SK-N-SH (cell line): ENCODE measurements at regions not wholly inside any gene's neighbourhood (a gene's known extent, or its start where the extent isn't known, plus 50 kb on each side); places are given as distances from the start of the nearest gene placed in this dataset.

Experiments used
- CTCF ChIA-PET: fragments of 300-600, 350-600 bp; formaldehyde crosslinking; extraction: SDS; loops from one replicate; lab custom pipeline; 2021; lab: Yijun Ruan, JAX
- POLR2A ChIA-PET: fragments of 350-600 bp; sonication (Branson Sonifier 250); formaldehyde crosslinking; extraction: SDS; loops from one replicate; lab custom pipeline; 2020; ENCODE audit warnings: antibody characterized with exemption, inconsistent platforms; lab: Yijun Ruan, JAX
- DNase-seq: peaks from one replicate; pipeline ENCODE4 v3.0.0; 2012
- H2AFZ ChIP-seq: fragments of 200-600 bp; sonication (generic); 2 replicates; pipeline ENCODE4 v1.8.1; 2016; ENCODE audit warnings: antibody characterized with exemption, mild to moderate bottlenecking, low read depth
- H3F3A ChIP-seq: fragments of 200-600 bp; sonication (generic); replicated peaks from 2 replicates; pipeline ENCODE3; 2016; ENCODE audit warnings: antibody characterized with exemption, mild to moderate bottlenecking; ENCODE audit not compliant: insufficient read depth
- H3K27ac ChIP-seq, 2 experiments: fragments of 200-500 bp in 1 of 2; fragments of 200-600 bp in 1 of 2; sonication (Bioruptor generic) in 1 of 2; sonication (generic), shearing (Covaris generic) in 1 of 2; 2 replicates each; pipeline versions ENCODE4 v1.5.1 to v1.6.1; 2014 to 2016; ENCODE audit warnings: low read depth in 2 of 2, inconsistent platforms in 1 of 2, low read length in 1 of 2, mild to moderate bottlenecking in 1 of 2, mixed read lengths in 1 of 2
- H3K27me3 ChIP-seq: fragments of 200-600 bp; sonication (generic), shearing (Covaris generic); 2 replicates; pipeline ENCODE4 v1.6.1; 2016; ENCODE audit warnings: mixed run types; ENCODE audit not compliant: insufficient read depth
- H3K36me3 ChIP-seq, 2 experiments: fragments of 200-500 bp in 1 of 2; fragments of 200-600 bp in 1 of 2; sonication (Bioruptor generic) in 1 of 2; sonication (generic) in 1 of 2; replicated peaks in 1 of 2; 2 replicates each; pipeline versions ENCODE3 to v1.5.1; 2014 to 2016; ENCODE audit warnings: low read length in 1 of 2, mild to moderate bottlenecking in 1 of 2; ENCODE audit not compliant: insufficient read depth in 2 of 2, control insufficient read depth in 1 of 2
- H3K4me1 ChIP-seq, 2 experiments: fragments of 200-500 bp in 1 of 2; fragments of 200-600 bp in 1 of 2; sonication (Bioruptor generic) in 1 of 2; sonication (generic), shearing (Covaris generic) in 1 of 2; 2 replicates each; pipeline versions ENCODE4 v1.5.1 to v1.6.1; 2014 to 2016; ENCODE audit warnings: low read depth in 1 of 2, low read length in 1 of 2, mixed run types in 1 of 2; ENCODE audit not compliant: insufficient read depth in 2 of 2, control insufficient read depth in 1 of 2
- H3K4me2 ChIP-seq: fragments of 200-600 bp; sonication (generic), shearing (Covaris generic); 2 replicates; pipeline ENCODE4 v1.6.1; 2017; ENCODE audit warnings: mixed run types
- H3K4me3 ChIP-seq, 2 experiments: fragments of 200-500 bp in 1 of 2; fragments of 200-600 bp in 1 of 2; sonication (Bioruptor generic) in 1 of 2; sonication (generic), shearing (Covaris generic) in 1 of 2; 2 replicates each; pipeline versions ENCODE4 v1.5.1 to v1.8.1; 2014 to 2016; ENCODE audit warnings: low read depth in 2 of 2, inconsistent platforms in 1 of 2, low read length in 1 of 2, mild to moderate bottlenecking in 1 of 2, mixed read lengths in 1 of 2, moderate library complexity in 1 of 2
- H3K79me2 ChIP-seq: fragments of 200-600 bp; sonication (generic); 2 replicates; pipeline ENCODE4 v1.8.1; 2017; ENCODE audit warnings: mild to moderate bottlenecking; ENCODE audit not compliant: insufficient read depth
- H3K9ac ChIP-seq: fragments of 200-600 bp; sonication (generic); 2 replicates; pipeline ENCODE4 v1.6.1; 2017; ENCODE audit warnings: mixed run types
- H3K9me2 ChIP-seq: fragments of 200-600 bp; sonication (generic); 2 replicates; pipeline ENCODE4 v1.6.1; 2017; ENCODE audit warnings: mixed run types
- H3K9me3 ChIP-seq: fragments of 200-600 bp; sonication (generic); 2 replicates; pipeline ENCODE4 v1.6.1; 2017; ENCODE audit warnings: mixed run types, mild to moderate bottlenecking, moderate library complexity
- H4K20me1 ChIP-seq: fragments of 200-600 bp; sonication (generic); 2 replicates; pipeline ENCODE4 v1.6.1; 2017; ENCODE audit warnings: mild to moderate bottlenecking, mixed run types; ENCODE audit not compliant: insufficient read depth
- EZH2phosphoT487 ChIP-seq: fragments of 200-600 bp; sonication (generic); IDR thresholded peaks from 2 replicates; pipeline ENCODE4 v1.6.1; 2017; ENCODE audit warnings: low read depth, mixed run types, mild to moderate bottlenecking, antibody characterized with exemption, moderate library complexity, borderline replicate concordance
- FOXM1 ChIP-seq: IDR thresholded peaks from 2 replicates; pipeline ENCODE4 v1.4.0; 2012; ENCODE audit warnings: low read depth, mild to moderate bottlenecking
- TCF12 ChIP-seq: IDR thresholded peaks from 2 replicates; pipeline ENCODE4 v1.4.0; 2012
- TEAD4 ChIP-seq: IDR thresholded peaks from 2 replicates; pipeline ENCODE4 v1.4.0; 2012; ENCODE audit warnings: mild to moderate bottlenecking, borderline replicate concordance; ENCODE audit not compliant: insufficient read depth
- WGBS: methylation state at CpG from one replicate; pipeline ENCODE4 v1.1.6; 2017; ENCODE audit warnings: low lambda C conversion rate; 5-methylcytosine and 5-hydroxymethylcytosine counted together
- TF ChIP-seq, protein P1 (sequence below): fragments of 150-350 bp; IDR thresholded peaks from 2 replicates; pipeline ENCODE4 v1.6.1; 2016; ENCODE audit warnings: mild to moderate bottlenecking, low read depth, low read length
- TF ChIP-seq, protein P2 (sequence below): fragments of 150-350 bp; IDR thresholded peaks from 2 replicates; pipeline ENCODE4 v1.6.1; 2017; ENCODE audit warnings: antibody characterized with exemption, low read length, low read depth, borderline replicate concordance
- TF ChIP-seq, protein P3 (sequence below): IDR thresholded peaks from 2 replicates; pipeline ENCODE4; 2012
- TF ChIP-seq, protein P4 (sequence below): IDR thresholded peaks from 2 replicates; pipeline ENCODE4 v1.4.0; 2012; ENCODE audit warnings: low read depth, borderline replicate concordance

DNA sequence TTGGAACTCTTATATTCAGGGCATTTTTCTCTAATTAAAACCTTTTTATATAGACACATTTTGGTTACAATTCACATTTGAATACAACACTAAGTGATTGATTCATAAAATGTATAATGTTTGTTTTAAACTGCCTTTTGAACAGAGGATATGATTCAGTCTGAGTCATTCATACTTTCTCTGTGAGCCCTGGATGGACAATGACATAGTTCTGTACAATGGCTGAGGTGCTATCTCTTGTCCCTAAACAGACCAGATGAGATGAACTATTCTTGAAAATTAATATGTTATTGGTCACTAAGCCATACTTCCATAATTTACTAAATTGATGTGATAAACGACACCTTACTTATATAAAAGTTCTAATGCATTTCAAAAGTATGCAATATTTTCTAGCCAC lies 199.7 kb upstream of the ATXN7L3B start (continued):
- TF ChIP-seq, protein P1, sequence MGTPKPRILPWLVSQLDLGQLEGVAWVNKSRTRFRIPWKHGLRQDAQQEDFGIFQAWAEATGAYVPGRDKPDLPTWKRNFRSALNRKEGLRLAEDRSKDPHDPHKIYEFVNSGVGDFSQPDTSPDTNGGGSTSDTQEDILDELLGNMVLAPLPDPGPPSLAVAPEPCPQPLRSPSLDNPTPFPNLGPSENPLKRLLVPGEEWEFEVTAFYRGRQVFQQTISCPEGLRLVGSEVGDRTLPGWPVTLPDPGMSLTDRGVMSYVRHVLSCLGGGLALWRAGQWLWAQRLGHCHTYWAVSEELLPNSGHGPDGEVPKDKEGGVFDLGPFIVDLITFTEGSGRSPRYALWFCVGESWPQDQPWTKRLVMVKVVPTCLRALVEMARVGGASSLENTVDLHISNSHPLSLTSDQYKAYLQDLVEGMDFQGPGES: no peak

DNA sequence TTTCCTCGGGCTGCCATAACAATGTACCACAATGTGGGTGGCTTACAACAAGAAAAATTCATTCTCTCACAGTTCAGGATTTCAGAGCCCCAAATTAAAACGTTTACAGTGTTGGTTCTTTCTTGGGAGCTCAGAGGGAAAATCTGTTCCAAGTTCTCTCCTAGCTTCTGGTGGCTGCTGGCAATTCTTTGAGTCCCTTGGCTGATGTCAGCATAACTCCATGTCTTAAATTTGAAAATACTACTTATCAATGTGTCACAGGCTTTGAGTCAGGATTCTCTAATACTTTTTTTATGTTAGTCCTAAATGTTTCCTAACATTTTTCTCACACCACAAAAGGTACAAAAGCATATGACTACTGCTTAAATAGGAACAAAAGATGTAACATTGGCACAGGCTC lies 198.4 kb upstream of the ATXN7L3B start:
- no peak for DNase-seq
- no peak for TF ChIP-seq EZH2phosphoT487
- TF ChIP-seq, all 33 proteins: peak for 0
- Histone ChIP-seq H3K9me2 (no peaks in the 10 kb centered on the region), H3K4me3 (no peak overlapping the region), H3K27me3 (no peaks in the 10 kb centered on the region), H3K27ac (no peak overlapping the region), H4K20me1 (no peaks in the 10 kb centered on the region), H3K4me1 (peaks cover 0 to 5% of the 10 kb centered on the region in 2 experiments; a peak in 1 of 4 replicates), H3K4me2 (no peak overlapping the region), H3K9ac (no peak overlapping the region), H3K79me2 (no peaks in the 10 kb centered on the region), H3F3A (peaks cover 8% of the 10 kb centered on the region), H2AFZ (peak overlapping the region; percentile 56; the same call in 1 of the 2 replicates), H3K9me3 (no peaks in the 10 kb centered on the region), H3K36me3 (no peaks in the 10 kb centered on the region)
- ChIA-PET CTCF (interaction anchor here (0.6 kb wide), 1 partner anchor 198 kb away, joined by 3 read pairs; no protein-coding TSS in a partner anchor), POLR2A (no interaction called here)
- 10% methylated on average over 2 of the region's 2 CpGs for WGBS

DNA sequence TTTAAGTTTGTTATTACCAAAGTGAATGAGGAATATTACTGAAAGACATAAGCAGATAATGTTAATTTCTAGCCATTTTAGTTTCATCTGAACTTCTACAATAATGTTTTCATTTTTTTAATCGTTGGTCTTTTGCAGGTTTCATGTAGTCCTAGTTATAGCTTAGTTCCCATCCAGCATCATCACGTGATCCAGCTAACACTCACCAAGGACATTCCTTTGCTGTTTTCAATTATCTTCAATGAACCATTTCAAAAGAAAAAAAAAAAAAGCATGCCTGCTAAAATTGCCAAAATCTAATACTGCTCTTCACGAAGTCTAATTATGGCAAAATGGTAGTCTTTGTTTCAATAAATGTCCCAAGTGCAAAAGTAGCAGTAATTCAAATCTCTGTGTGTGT lies 187.7 kb upstream of the ATXN7L3B start:
- CTCF ChIA-PET: interaction anchor here (0.6 kb wide), 1 partner anchor 62 kb away, joined by 3 read pairs; no protein-coding TSS in a partner anchor
- Histone ChIP-seq H3F3A (no peaks in the 10 kb centered on the region), H3K36me3 (no peaks in the 10 kb centered on the region), H3K4me2 (no peak overlapping the region), H3K27me3 (no peaks in the 10 kb centered on the region), H3K9me3 (no peaks in the 10 kb centered on the region; the same call in 1 of the 2 replicates), H4K20me1 (no peaks in the 10 kb centered on the region), H2AFZ (no peak overlapping the region), H3K9ac (no peak overlapping the region), H3K27ac (no peak overlapping the region), H3K4me1 (no peaks in the 10 kb centered on the region), H3K79me2 (no peaks in the 10 kb centered on the region), H3K9me2 (no peaks in the 10 kb centered on the region; the same call in 1 of the 2 replicates), H3K4me3 (no peak overlapping the region)
- TF ChIP-seq TCF12 (peak; percentile 54), TEAD4 (no peak), FOXM1 (no peak)
- TF ChIP-seq, protein P2, sequence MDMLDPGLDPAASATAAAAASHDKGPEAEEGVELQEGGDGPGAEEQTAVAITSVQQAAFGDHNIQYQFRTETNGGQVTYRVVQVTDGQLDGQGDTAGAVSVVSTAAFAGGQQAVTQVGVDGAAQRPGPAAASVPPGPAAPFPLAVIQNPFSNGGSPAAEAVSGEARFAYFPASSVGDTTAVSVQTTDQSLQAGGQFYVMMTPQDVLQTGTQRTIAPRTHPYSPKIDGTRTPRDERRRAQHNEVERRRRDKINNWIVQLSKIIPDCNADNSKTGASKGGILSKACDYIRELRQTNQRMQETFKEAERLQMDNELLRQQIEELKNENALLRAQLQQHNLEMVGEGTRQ: 0 out of 2 replicates have a peak, but pooled peaks have one; percentile 22
- TF ChIP-seq, protein P3, sequence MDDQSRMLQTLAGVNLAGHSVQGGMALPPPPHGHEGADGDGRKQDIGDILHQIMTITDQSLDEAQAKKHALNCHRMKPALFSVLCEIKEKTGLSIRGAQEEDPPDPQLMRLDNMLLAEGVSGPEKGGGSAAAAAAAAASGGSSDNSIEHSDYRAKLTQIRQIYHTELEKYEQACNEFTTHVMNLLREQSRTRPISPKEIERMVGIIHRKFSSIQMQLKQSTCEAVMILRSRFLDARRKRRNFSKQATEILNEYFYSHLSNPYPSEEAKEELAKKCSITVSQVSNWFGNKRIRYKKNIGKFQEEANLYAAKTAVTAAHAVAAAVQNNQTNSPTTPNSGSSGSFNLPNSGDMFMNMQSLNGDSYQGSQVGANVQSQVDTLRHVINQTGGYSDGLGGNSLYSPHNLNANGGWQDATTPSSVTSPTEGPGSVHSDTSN: no peak
- TF ChIP-seq, protein P1: no peak
- TF ChIP-seq, protein P4, sequence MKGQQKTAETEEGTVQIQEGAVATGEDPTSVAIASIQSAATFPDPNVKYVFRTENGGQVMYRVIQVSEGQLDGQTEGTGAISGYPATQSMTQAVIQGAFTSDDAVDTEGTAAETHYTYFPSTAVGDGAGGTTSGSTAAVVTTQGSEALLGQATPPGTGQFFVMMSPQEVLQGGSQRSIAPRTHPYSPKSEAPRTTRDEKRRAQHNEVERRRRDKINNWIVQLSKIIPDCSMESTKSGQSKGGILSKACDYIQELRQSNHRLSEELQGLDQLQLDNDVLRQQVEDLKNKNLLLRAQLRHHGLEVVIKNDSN: peak; percentile 77
- no peak for DNase-seq
- POLR2A ChIA-PET: no interaction called here
- 15% methylated on average over 3 of the region's 3 CpGs for WGBS
